WI38 (cell line): ENCODE measurements at regions not wholly inside any gene's neighbourhood (a gene's known extent, or its start where the extent isn't known, plus 50 kb on each side); places are given as distances from the start of the nearest gene placed in this dataset.

Experiments used
- H3K4me3 ChIP-seq: 2 replicates; pipeline ENCODE4 v1.5.1; 2011; ENCODE audit warnings: low read depth, mild to moderate bottlenecking, control low read depth, low read length
- TF ChIP-seq, protein P1 (sequence below): IDR thresholded peaks from 2 replicates; pipeline ENCODE4 v1.5.1; 2012; ENCODE audit warnings: low read depth, mild to moderate bottlenecking, control low read depth, low read length

GRCh38 chr5:168209997-168210396 is 81.4 kb upstream of the WWC1 start:
- TF ChIP-seq, protein P1, sequence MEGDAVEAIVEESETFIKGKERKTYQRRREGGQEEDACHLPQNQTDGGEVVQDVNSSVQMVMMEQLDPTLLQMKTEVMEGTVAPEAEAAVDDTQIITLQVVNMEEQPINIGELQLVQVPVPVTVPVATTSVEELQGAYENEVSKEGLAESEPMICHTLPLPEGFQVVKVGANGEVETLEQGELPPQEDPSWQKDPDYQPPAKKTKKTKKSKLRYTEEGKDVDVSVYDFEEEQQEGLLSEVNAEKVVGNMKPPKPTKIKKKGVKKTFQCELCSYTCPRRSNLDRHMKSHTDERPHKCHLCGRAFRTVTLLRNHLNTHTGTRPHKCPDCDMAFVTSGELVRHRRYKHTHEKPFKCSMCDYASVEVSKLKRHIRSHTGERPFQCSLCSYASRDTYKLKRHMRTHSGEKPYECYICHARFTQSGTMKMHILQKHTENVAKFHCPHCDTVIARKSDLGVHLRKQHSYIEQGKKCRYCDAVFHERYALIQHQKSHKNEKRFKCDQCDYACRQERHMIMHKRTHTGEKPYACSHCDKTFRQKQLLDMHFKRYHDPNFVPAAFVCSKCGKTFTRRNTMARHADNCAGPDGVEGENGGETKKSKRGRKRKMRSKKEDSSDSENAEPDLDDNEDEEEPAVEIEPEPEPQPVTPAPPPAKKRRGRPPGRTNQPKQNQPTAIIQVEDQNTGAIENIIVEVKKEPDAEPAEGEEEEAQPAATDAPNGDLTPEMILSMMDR = no peak

DNA sequence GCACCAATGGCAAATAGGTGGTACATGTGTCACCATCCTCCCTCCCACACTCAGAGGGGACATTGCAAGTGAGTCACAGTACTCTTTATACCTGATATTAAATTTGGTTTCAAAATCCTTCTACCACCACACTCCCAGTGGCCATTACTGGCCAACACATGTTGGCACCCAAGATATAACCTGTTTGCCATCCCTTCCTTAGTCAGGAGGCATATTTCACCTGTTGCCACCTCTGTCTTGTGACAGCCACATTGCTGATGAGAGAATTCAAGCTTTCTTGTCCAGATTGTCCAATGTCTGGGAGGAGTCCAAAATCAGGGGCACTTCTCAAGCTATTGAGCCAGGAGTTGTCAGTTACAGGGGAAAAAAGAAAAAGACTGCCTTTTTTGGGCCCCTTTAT is 80.2 kb upstream of the WWC1 start:
- TF ChIP-seq, protein P1 = no peak
- H3K4me3 ChIP-seq = no peak overlapping the region

More at GRCh38 chr5:168209997-168210396, 81.4 kb upstream of the WWC1 start:
- H3K4me3 ChIP-seq = no peak overlapping the region

DNA sequence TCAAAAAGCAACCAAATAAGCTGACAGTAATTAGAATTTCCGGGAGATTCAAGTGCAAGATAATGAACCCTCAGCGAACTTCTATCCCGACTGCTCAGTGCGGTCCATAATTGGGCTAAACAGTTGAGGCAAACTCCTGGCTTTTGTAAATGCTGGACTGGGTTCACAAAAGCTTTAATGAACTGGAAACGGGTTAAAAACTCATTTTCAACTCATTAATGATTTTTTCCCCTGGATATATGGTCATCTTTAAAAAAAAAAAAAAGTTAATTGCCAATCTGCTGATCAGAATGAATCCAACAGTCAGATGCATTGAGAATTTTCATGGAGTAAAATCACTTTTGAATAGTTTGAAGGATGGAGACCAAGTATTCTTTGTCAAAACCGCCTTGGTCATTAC is 79.5 kb upstream of the WWC1 start:
- no peak overlapping the region for H3K4me3 ChIP-seq
- TF ChIP-seq, protein P1 = no peak

- TF ChIP-seq, protein P1 = no peak
- no peak overlapping the region for H3K4me3 ChIP-seq
Measured at GRCh38 chr5:168214071-168214470, 77.4 kb upstream of the WWC1 start.

GRCh38 chr5:168214886-168215285 is 76.6 kb upstream of the WWC1 start:
- TF ChIP-seq, protein P1 = no peak
- H3K4me3 ChIP-seq = no peak overlapping the region

- no peak overlapping the region for H3K4me3 ChIP-seq
- TF ChIP-seq, protein P1 = no peak
Measured at GRCh38 chr5:168215646-168216045, 75.8 kb upstream of the WWC1 start.

DNA sequence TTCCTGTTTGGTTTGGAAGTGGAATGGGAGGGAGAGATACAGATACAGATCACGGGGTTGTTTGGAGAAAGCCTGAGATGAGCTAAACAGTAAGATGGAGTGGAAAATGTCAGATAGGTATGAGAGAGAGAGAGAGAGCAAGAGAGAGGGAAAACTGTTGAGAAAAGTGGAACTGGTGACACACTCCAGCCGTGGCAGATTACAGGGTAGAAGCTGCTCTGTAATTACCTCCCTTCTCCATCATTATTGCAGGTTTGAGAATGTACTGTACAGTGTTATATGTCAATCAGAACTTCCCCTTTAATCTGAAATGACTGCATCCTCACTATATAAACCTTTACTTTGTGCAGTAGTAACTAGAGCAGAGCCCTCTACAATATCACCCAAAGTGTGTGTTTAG is 74.5 kb upstream of the WWC1 start:
- no peak overlapping the region for H3K4me3 ChIP-seq
- TF ChIP-seq, protein P1 = no peak
